ENCODE measurements at regions not wholly inside any gene's neighbourhood (a gene's known extent, or its start where the extent isn't known, plus 50 kb on each side); places are given as distances from the start of the nearest gene placed in this dataset.

GRCh38 chr2:181188605-181189004 is 208.2 kb downstream of the UBE2E3 start:
- DNase-seq: no peak

GRCh38 chr2:181189951-181190350 is 209.5 kb downstream of the UBE2E3 start:
- no peak for DNase-seq

GRCh38 chr2:181190711-181191110 is 210.3 kb downstream of the UBE2E3 start:
- DNase-seq: no peak

DNA sequence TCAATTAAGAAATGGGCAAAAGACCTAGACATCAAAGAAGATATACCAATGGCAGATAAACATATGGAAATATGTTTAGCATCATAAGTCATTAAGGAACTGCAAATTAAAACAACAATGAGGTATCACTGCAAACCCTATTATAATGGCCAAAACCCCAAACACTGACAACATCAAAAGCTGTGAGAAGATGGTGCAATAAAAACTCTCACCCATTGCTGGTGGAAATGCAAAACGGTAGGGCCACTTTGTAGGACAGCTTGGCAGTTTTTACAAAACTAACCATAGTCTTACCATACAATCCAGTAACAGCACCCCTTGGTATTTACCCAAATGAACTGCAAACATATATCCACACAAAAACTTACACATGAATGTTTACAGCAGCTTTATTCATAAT is 213.1 kb downstream of the UBE2E3 start:
- DNase-seq: no peak

- no peak for DNase-seq
Measured at GRCh38 chr2:181196401-181196800, 216.0 kb downstream of the UBE2E3 start.

DNA sequence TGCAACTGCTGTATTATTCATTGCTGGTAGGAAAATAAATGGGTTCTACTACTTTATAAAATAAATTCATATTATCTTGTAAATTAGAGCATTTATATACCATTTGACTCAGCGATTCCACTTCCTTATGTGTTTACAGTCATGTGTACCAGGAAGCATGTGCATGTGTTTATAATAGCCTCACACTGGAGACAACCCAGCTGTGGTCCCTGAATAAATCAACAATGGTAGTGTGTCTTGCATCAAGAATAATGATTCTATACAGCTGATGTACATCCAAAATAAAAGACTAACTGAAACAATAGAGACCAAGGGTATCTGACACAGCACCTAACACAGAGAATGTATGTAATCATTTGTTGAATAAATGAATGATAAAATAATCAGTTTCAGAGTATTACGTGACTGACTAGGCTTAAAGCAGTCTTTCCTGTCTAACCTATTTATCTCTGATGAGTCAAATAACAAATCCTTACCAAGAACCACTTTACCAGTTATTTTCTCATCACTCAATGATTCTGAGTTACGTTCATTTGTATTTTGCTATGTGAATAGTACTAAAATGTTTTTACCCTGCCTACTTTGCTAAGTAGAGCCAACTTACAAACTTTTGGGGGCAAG is 216.8 kb downstream of the UBE2E3 start:
- DNase-seq: no peak

DNA sequence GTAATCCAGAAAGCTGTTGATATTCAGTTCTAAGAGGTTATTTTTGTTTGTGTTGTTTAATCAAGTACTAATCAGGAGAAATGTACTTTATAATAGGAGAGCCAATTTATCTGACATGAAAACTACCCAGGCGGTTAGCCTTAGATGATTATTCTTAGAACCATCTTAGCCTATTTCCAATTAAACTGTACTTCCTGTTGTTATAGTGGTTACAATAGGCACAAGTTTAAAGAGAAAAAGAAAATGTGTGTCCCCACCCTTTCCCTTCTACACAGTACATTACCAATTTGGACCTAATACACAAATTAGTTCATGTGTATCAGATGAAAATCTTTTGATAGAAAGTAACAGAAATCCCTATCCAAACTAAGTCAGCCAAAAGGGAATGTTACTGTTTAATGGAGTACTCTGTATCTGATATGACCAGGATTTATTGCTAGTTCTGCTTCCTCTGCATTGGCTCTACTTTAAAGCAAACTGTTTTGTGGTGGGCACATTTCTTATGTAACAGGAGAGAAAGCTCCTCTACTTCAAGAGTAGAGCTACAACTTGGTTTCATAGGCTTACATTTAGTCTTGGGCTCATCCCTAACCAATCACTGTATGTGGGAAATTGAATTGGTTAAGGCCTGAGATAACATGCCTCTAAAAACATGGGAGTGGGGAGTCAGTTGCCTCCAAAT is 217.9 kb downstream of the UBE2E3 start:
- DNase-seq: no peak

- peak in 2 of 3 donors; percentile 22 to 73 for DNase-seq
Measured at GRCh38 chr2:181203412-181203811, 223.0 kb downstream of the UBE2E3 start.

GRCh38 chr2:181203916-181204315 is 223.5 kb downstream of the UBE2E3 start:
- no peak for DNase-seq

- no peak for DNase-seq
Measured at GRCh38 chr2:181218401-181218821, 238.0 kb downstream of the UBE2E3 start.

DNA sequence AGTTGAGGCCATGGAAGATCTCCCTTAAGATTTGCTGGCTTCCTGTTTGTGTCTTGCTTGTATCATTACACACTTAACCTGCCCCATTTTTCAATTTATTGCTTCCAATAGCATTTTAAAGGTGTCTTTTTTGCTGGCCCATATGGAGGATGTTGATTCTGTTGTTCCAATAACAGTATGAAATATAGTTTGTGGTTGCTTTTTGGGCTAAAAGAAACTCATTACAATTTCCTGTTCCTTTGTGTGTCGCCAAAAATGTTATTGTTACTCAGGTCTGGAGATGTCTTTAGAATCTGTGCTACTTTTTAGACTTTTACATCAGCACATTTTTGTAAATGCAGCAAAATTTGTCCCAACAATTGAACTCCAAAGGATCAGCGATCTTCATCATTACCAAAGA is 234.0 kb upstream of the ITGA4 start:
- no peak for DNase-seq

- DNase-seq: no peak
Measured at GRCh38 chr2:181224866-181225265, 232.3 kb upstream of the ITGA4 start.

- DNase-seq: no peak
Measured at GRCh38 chr2:181228661-181229060, 228.5 kb upstream of the ITGA4 start.

- no peak for DNase-seq
Measured at GRCh38 chr2:181231151-181231550, 226.0 kb upstream of the ITGA4 start.

DNA sequence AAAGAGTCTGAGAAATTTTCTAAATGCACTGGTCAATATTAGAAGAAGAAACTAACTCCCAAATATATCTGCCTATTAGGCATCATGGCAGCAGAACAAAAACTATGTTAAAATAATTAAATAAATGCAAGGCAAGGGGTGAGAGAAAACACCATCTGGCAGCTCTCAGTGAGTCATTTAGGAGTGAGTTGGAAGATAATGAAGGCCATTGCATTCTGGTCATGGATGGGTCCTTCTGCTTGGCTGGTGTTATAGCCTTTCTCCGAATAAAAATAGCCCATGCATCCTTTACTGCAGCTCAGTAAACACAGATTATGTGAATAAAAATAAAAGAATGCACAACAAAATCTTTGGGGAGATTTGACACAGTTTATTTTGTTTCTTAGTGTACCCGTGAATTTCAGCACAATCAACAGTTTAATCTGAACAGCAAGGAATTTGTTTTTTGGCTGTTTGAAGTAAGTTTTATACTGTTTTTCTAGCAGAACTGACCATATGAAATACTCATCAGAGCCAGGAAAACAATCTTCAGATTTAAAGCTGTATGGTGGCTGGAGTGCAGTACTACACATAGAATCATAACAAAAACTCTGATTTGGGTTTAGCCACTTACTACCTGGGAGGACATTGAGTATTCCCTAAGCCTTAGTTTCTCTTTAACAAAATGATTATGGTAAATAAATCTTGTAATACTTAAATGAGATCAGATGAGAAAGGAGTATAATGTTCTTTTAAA is 225.1 kb upstream of the ITGA4 start:
- DNase-seq: peak in 2 of 3 donors; percentile 5 to 31

- DNase-seq: no peak
Measured at GRCh38 chr2:181234487-181234891, 222.7 kb upstream of the ITGA4 start.

DNA sequence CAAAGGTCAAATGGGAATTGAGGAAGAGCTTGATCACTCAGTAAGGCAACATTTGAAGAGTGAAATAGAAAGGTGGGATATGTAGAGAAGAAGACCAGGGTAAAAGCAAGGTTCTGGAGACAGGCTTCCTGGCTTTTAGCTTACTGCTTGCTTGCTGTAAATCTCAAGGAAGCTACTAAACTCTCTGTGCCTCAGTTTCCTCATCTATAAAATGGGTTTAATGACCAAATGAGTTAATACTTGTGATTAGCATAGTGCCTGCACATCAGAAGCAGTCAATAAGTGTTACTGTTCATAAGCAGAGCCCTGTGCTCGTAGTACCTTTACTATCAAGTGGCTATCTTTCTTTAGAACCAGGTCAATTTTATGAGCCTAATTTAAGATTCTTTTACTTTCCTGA is 222.2 kb upstream of the ITGA4 start:
- DNase-seq: no peak

- no peak for DNase-seq
Measured at GRCh38 chr2:181235683-181236459, 221.3 kb upstream of the ITGA4 start.

DNA sequence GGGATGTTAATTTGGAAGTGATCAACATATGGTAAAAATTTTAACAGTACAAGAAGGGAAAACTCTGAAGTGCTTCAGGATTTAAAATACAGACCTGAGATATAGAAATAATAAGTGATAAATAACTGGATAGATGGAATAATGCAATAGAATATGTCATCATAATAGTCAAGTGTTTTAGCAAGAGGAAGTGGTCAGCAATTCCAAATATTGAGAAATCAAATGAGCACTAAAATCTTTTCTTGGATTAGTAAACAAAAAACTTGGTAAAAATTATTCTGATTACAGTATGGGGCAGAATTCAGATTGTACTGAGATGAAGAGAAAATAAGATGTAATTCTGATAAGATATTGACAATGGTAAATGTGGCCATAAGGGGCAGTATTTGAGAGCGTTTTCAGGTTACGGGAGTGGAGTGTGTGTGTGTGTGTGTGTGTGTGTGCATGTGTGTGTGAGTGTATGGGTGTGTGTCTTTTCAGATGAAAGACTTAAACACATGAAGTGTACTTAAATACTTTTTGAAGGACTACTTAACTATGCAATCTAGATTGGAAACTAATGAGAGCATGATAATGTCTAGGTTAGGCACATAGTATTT is 217.9 kb upstream of the ITGA4 start:
- DNase-seq: no peak

DNA sequence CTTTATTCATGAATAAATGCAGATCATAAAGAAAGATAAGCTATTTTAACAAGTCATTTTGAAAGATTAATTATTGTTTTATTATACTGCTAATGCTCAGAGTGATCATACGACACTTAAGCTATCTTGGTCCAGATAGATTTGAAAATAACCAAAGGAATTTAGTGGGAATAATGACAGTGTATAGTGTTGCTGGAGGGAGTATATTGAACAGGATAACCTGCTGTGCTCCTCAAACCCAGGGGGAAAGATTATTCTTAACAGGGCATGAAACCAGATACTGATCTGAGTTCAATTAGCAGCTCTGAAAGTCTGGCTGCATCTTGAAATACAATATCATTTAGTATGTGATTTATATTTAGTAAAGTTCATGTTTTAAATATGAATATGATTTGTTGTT is 216.3 kb upstream of the ITGA4 start:
- no peak for DNase-seq

GRCh38 chr2:181241366-181241765 is 215.8 kb upstream of the ITGA4 start:
- DNase-seq: no peak

DNA sequence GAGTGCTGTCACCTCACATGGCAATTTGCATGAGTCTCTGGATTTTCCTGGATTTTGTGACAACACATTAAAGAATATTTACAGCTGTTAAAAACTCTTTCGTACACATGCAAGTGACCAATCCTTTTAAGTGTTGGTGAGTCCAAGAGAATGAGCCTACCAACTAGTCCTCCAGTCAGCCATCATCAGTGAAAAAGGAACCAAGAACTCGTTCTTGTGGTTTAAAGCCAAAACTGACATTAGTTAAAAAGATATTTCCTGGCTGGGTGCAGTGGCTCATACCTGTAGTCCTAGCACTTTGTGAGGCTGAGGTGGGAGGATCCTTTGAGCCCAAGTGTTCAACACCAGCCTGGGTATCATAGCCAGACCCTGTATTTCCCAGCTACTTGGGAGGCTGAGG is 215.4 kb upstream of the ITGA4 start:
- DNase-seq: no peak
